ENCODE measurements at regions not wholly inside any gene's neighbourhood (a gene's known extent, or its start where the extent isn't known, plus 50 kb on each side); places are given as distances from the start of the nearest gene placed in this dataset.

- dilution Hi-C loops (cut with MboI; ENCODE audit: extremely low pct_ligation_motif_present, low sequenced_read_pairs) = no loop called here
Measured at GRCh38 chr6:113073611-113074191, 726.6 kb downstream of the RFPL4B start.

GRCh38 chr6:113076116-113076515 is 729.0 kb downstream of the RFPL4B start:
- intact Hi-C loops (cut with micrococcal nuclease) = no loop called here
- no peaks in the 10 kb centered on the region for H4K20me1 ChIP-seq (replicated peaks; ENCODE audit: control insufficient read depth, extremely low read depth, insufficient read depth, low read length)
- no peak overlapping the region for H3K4me2 ChIP-seq (ENCODE audit: insufficient read depth, low read length)
- no peaks in the 10 kb centered on the region for H3K9me1 ChIP-seq (replicated peaks; ENCODE audit: control insufficient read depth, extremely low read depth, insufficient read depth, low read length)
- FAIRE-seq = no peak
- H3K36me3 ChIP-seq (ENCODE audit: control insufficient read depth in 2 of 2, extremely low read depth in 1 of 2, insufficient read depth in 2 of 2, low read length in 2 of 2) = no peaks in the 10 kb centered on the region
- no peak overlapping the region for H3K9ac ChIP-seq (replicated peaks; ENCODE audit: extremely low read depth, insufficient read depth, low read length)
- dilution Hi-C loops (cut with MboI; ENCODE audit: extremely low pct_ligation_motif_present, low sequenced_read_pairs) = no loop called here
- no peaks in the 10 kb centered on the region for H3K27me3 ChIP-seq (ENCODE audit: control insufficient read depth in 2 of 2, insufficient read depth in 2 of 2, low read length in 2 of 2)
- BruUV-seq (replicated peaks) = no TSS peak
- DNase-seq (ENCODE audit: low read depth, low spot score) = no peak
- H3K27ac ChIP-seq (ENCODE audit: insufficient read depth, low read depth, low read length) = no peak overlapping the region
- H3K9me3 ChIP-seq (replicated peaks; ENCODE audit: control insufficient read depth, insufficient read depth, low read length) = no peaks in the 10 kb centered on the region
- no peaks in the 10 kb centered on the region for H3K4me1 ChIP-seq (ENCODE audit: control insufficient read depth, extremely low read depth, insufficient read depth, low read length)
- H2AFZ ChIP-seq (ENCODE audit: low read depth, low read length) = no peak overlapping the region
- ChIA-PET POLR2A (no interaction called here), CTCF (no interaction called here)
- H3K79me2 ChIP-seq (ENCODE audit: control insufficient read depth, insufficient read depth, low read length) = no peaks in the 10 kb centered on the region
- H3K4me3 ChIP-seq (replicated peaks in 1 of 3; ENCODE audit: insufficient read depth in 1 of 3, low read depth in 1 of 3, low read length in 3 of 3) = no peak overlapping the region
- TF ChIP-seq POLR2AphosphoS5 (IDR thresholded peaks at IDR 0.05; ENCODE audit: insufficient read depth, low read depth, low read length) = no peak
- TF ChIP-seq, protein P1, sequence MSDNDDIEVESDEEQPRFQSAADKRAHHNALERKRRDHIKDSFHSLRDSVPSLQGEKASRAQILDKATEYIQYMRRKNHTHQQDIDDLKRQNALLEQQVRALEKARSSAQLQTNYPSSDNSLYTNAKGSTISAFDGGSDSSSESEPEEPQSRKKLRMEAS (IDR thresholded peaks at IDR 0.05; ENCODE audit: insufficient read depth, insufficient read length) = no peak

More at GRCh38 chr6:113073611-113074191, 726.6 kb downstream of the RFPL4B start:
- BruUV-seq (replicated peaks) = no TSS peak
- H3K36me3 ChIP-seq (ENCODE audit: control insufficient read depth in 2 of 2, extremely low read depth in 1 of 2, insufficient read depth in 2 of 2, low read length in 2 of 2) = no peaks in the 10 kb centered on the region
- no peaks in the 10 kb centered on the region for H3K27me3 ChIP-seq (ENCODE audit: control insufficient read depth in 2 of 2, insufficient read depth in 2 of 2, low read length in 2 of 2)
- no peak overlapping the region for H2AFZ ChIP-seq (ENCODE audit: low read depth, low read length)
- no peaks in the 10 kb centered on the region for H4K20me1 ChIP-seq (replicated peaks; ENCODE audit: control insufficient read depth, extremely low read depth, insufficient read depth, low read length)
- no peak overlapping the region for H3K9ac ChIP-seq (replicated peaks; ENCODE audit: extremely low read depth, insufficient read depth, low read length)
- H3K27ac ChIP-seq (ENCODE audit: insufficient read depth, low read depth, low read length) = no peak overlapping the region
- intact Hi-C loops (cut with micrococcal nuclease) = no loop called here
- ChIA-PET POLR2A (no interaction called here), CTCF (no interaction called here)
- H3K4me2 ChIP-seq (ENCODE audit: insufficient read depth, low read length) = no peak overlapping the region
- no peaks in the 10 kb centered on the region for H3K9me1 ChIP-seq (replicated peaks; ENCODE audit: control insufficient read depth, extremely low read depth, insufficient read depth, low read length)
- TF ChIP-seq CTCF (IDR thresholded peaks at IDR 0.05; ENCODE audit: extremely low read depth in 1 of 2, insufficient read depth in 1 of 2, low read depth in 1 of 2, low read length in 2 of 2) = no peak
- no peak for FAIRE-seq
- no peak for DNase-seq (ENCODE audit: low read depth, low spot score)
- no peak overlapping the region for H3K4me3 ChIP-seq (replicated peaks in 1 of 3; ENCODE audit: insufficient read depth in 1 of 3, low read depth in 1 of 3, low read length in 3 of 3)
- no peaks in the 10 kb centered on the region for H3K4me1 ChIP-seq (ENCODE audit: control insufficient read depth, extremely low read depth, insufficient read depth, low read length)
- no peaks in the 10 kb centered on the region for H3K9me3 ChIP-seq (replicated peaks; ENCODE audit: control insufficient read depth, insufficient read depth, low read length)
- H3K79me2 ChIP-seq (ENCODE audit: control insufficient read depth, insufficient read depth, low read length) = no peaks in the 10 kb centered on the region

Measured in endothelial cell of umbilical vein (primary cell).